OCI-LY7 (cell line): ENCODE measurements at regions not wholly inside any gene's neighbourhood (a gene's known extent, or its start where the extent isn't known, plus 50 kb on each side); places are given as distances from the start of the nearest gene placed in this dataset.
"Not testable (repeated sequence)": the region's sequence is repeated elsewhere in the genome, so short reads cannot be mapped to it uniquely, and the experiment has no call there.

ENCODE experiments used
- BruUV-seq: library from RNA; stranded (reverse); fragments of 400-500 nt; replicated peaks from 2 replicates; lab custom pipeline; 2021; lab: Mats Ljungman, UMichigan
- CTCF ChIA-PET: fragments of 300-600 bp; sonication (Branson Sonifier 250); formaldehyde crosslinking; loops from one replicate; lab custom pipeline; 2022; ENCODE audit warnings: antibody characterized with exemption; ENCODE audit not compliant: unreplicated experiment; lab: Charles Lee
- POLR2A ChIA-PET: fragments of 300-600 bp; sonication (Branson Sonifier 250); formaldehyde crosslinking; loops from one replicate; lab custom pipeline; 2022; ENCODE audit warnings: antibody characterized with exemption; lab: Charles Lee
- DNase-seq: peaks from one replicate; pipeline ENCODE4 v3.0.0-alpha.2; 2015; ENCODE audit warnings: low spot score
- H2AFZ ChIP-seq: fragments of 200-600 bp; sonication (generic), shearing (Covaris generic); 2 replicates; pipeline ENCODE4 v1.6.1; 2014; ENCODE audit warnings: mild to moderate bottlenecking, antibody characterized with exemption, low read length, moderate library complexity
- H3K27ac ChIP-seq: fragments of 200-600 bp; sonication (generic); 2 replicates; pipeline ENCODE4 v1.5.1; 2014; ENCODE audit warnings: mixed run types, low read depth, mild to moderate bottlenecking, moderate library complexity, low read length, inconsistent platforms; ENCODE audit not compliant: poor library complexity, severe bottlenecking
- H3K36me3 ChIP-seq: fragments of 200-600 bp; sonication (generic); 2 replicates; pipeline ENCODE4 v1.6.1; 2014; ENCODE audit warnings: mild to moderate bottlenecking, antibody characterized with exemption, low read length, moderate library complexity, mixed read lengths; ENCODE audit not compliant: insufficient read depth
- H3K4me1 ChIP-seq: fragments of 200-600 bp; sonication (generic); 2 replicates; pipeline ENCODE4 v1.5.1; 2014; ENCODE audit warnings: mild to moderate bottlenecking, low read length; ENCODE audit not compliant: insufficient read depth, poor library complexity, severe bottlenecking
- H3K4me2 ChIP-seq: fragments of 200-600 bp; sonication (generic); 2 replicates; pipeline ENCODE4 v1.6.1; 2014; ENCODE audit warnings: mild to moderate bottlenecking, low read length
- H3K4me3 ChIP-seq: fragments of 200-600 bp; sonication (generic); 2 replicates; pipeline ENCODE4 v1.5.1; 2014; ENCODE audit warnings: mild to moderate bottlenecking, low read depth, low read length; ENCODE audit not compliant: poor library complexity, severe bottlenecking
- H3K79me2 ChIP-seq: fragments of 200-600 bp; sonication (generic); 2 replicates; pipeline ENCODE4 v1.6.1; 2016; ENCODE audit warnings: low read depth, mild to moderate bottlenecking, low read length, moderate library complexity, mixed read lengths; ENCODE audit not compliant: insufficient read depth
- H3K9me2 ChIP-seq: fragments of 200-600 bp; sonication (generic); 2 replicates; pipeline ENCODE4 v1.6.1; 2016; ENCODE audit warnings: mild to moderate bottlenecking, low read length, mixed read lengths; ENCODE audit not compliant: insufficient read depth
- H3K9me3 ChIP-seq: fragments of 200-600 bp; sonication (generic); 2 replicates; pipeline ENCODE4 v1.6.1; 2014; ENCODE audit warnings: mild to moderate bottlenecking, mixed run types, low read length, mixed read lengths
- H4K20me1 ChIP-seq: fragments of 200-600 bp; sonication (generic); 2 replicates; pipeline ENCODE4 v1.6.1; 2014; ENCODE audit warnings: mild to moderate bottlenecking, antibody characterized with exemption, low read length, moderate library complexity, mixed read lengths; ENCODE audit not compliant: insufficient read depth
- intact Hi-C: fragments of 100-400 bp; cut with micrococcal nuclease; formaldehyde crosslinking; loops from one replicate; pipeline ENCODE4 v1.10.0; 2022; ENCODE audit not compliant: unreplicated experiment

- H3K36me3 ChIP-seq, H3K9me2 ChIP-seq, H2AFZ ChIP-seq, H4K20me1 ChIP-seq, BruUV-seq, intact Hi-C loops, DNase-seq, H3K4me3 ChIP-seq, H3K79me2 ChIP-seq, POLR2A ChIA-PET, H3K27ac ChIP-seq, CTCF ChIA-PET, H3K4me2 ChIP-seq, H3K9me3 ChIP-seq, H3K4me1 ChIP-seq: not testable (repeated sequence)
Observed at GRCh38 chr2:91443730-91444115, 2752.2 kb downstream of the RPIA start.

- H3K4me3 ChIP-seq, H2AFZ ChIP-seq, CTCF ChIA-PET, H3K4me1 ChIP-seq, H3K27ac ChIP-seq, H3K79me2 ChIP-seq, DNase-seq, BruUV-seq, H4K20me1 ChIP-seq, H3K4me2 ChIP-seq, H3K9me2 ChIP-seq, H3K36me3 ChIP-seq, intact Hi-C loops, H3K9me3 ChIP-seq: not testable (repeated sequence)
- POLR2A ChIA-PET, result interaction anchor here (0.6 kb wide), 1 partner anchor 82 kb away, joined by 3 read pairs; no protein-coding TSS in a partner anchor
Observed at GRCh38 chr2:91445705-91446104, 2754.2 kb downstream of the RPIA start.

- intact Hi-C loops, POLR2A ChIA-PET, H3K4me1 ChIP-seq, DNase-seq, H2AFZ ChIP-seq, H3K4me3 ChIP-seq, H3K9me2 ChIP-seq, H3K79me2 ChIP-seq, CTCF ChIA-PET, H3K36me3 ChIP-seq, BruUV-seq, H3K9me3 ChIP-seq, H3K4me2 ChIP-seq, H4K20me1 ChIP-seq, H3K27ac ChIP-seq: not testable (repeated sequence)
Observed at GRCh38 chr2:91446489-91446888, 2755.0 kb downstream of the RPIA start.

- CTCF ChIA-PET, H3K9me3 ChIP-seq, H3K4me1 ChIP-seq, intact Hi-C loops, H3K36me3 ChIP-seq, H3K79me2 ChIP-seq, H3K4me2 ChIP-seq, H2AFZ ChIP-seq, H4K20me1 ChIP-seq, H3K9me2 ChIP-seq, H3K4me3 ChIP-seq, POLR2A ChIA-PET, BruUV-seq, DNase-seq, H3K27ac ChIP-seq: not testable (repeated sequence)
Observed at GRCh38 chr2:91446915-91447314, 2755.4 kb downstream of the RPIA start.

- H3K9me2 ChIP-seq, BruUV-seq, H3K4me1 ChIP-seq, H3K4me3 ChIP-seq, H3K79me2 ChIP-seq, intact Hi-C loops, H2AFZ ChIP-seq, H3K36me3 ChIP-seq, H3K4me2 ChIP-seq, POLR2A ChIA-PET, DNase-seq, H4K20me1 ChIP-seq, H3K27ac ChIP-seq, H3K9me3 ChIP-seq, CTCF ChIA-PET: not testable (repeated sequence)
Observed at GRCh38 chr2:91447508-91447907, 2756.0 kb downstream of the RPIA start.

GRCh38 chr2:91462292-91462691, 2770.8 kb downstream of the RPIA start:
- POLR2A ChIA-PET, H3K79me2 ChIP-seq, BruUV-seq, intact Hi-C loops, H4K20me1 ChIP-seq, H3K4me1 ChIP-seq, H3K27ac ChIP-seq, H2AFZ ChIP-seq, H3K4me3 ChIP-seq, H3K4me2 ChIP-seq, H3K36me3 ChIP-seq, H3K9me2 ChIP-seq, DNase-seq, CTCF ChIA-PET, H3K9me3 ChIP-seq: not testable (repeated sequence)

GRCh38 chr2:91463007-91463406, 2771.5 kb downstream of the RPIA start:
- H2AFZ ChIP-seq, H3K4me1 ChIP-seq, BruUV-seq, H3K4me2 ChIP-seq, H3K36me3 ChIP-seq, CTCF ChIA-PET, H3K9me3 ChIP-seq, H4K20me1 ChIP-seq, intact Hi-C loops, H3K4me3 ChIP-seq, H3K27ac ChIP-seq, POLR2A ChIA-PET, H3K79me2 ChIP-seq, H3K9me2 ChIP-seq, DNase-seq: not testable (repeated sequence)
